ENCODE measurements at regions not wholly inside any gene's neighbourhood (a gene's known extent, or its start where the extent isn't known, plus 50 kb on each side); places are given as distances from the start of the nearest gene placed in this dataset.
"Not testable (repeated sequence)": the region's sequence is repeated elsewhere in the genome, so short reads cannot be mapped to it uniquely, and the experiment has no call there.

- no peak for DNase-seq
Measured at GRCh38 chr7:104264285-104264684, 56.5 kb upstream of the ORC5 start.

- DNase-seq, result peak in 2 of 3 donors; percentile 2 to 10
Measured at GRCh38 chr7:104267701-104268368, 60.0 kb upstream of the ORC5 start.

- no peak for DNase-seq
Measured at GRCh38 chr7:104271948-104272347, 56.5 kb upstream of the LHFPL3 start.

GRCh38 chr7:104272767-104273384 lies 55.5 kb upstream of the LHFPL3 start:
- DNase-seq, result peak in 1 of 3 donors; percentile 5

- no peak for DNase-seq
Measured at GRCh38 chr7:104275900-104276299, 52.5 kb upstream of the LHFPL3 start.

GRCh38 chr7:104276730-104277129 lies 51.7 kb upstream of the LHFPL3 start:
- not testable (repeated sequence) for DNase-seq

All from muscle of back (tissue), 3 donors.